ENCODE measurements at regions not wholly inside any gene's neighbourhood (a gene's known extent, or its start where the extent isn't known, plus 50 kb on each side); places are given as distances from the start of the nearest gene placed in this dataset.

GRCh38 chr2:16441431-16441830 is 224.2 kb downstream of the CYRIA start:
- TF ChIP-seq, protein P1, sequence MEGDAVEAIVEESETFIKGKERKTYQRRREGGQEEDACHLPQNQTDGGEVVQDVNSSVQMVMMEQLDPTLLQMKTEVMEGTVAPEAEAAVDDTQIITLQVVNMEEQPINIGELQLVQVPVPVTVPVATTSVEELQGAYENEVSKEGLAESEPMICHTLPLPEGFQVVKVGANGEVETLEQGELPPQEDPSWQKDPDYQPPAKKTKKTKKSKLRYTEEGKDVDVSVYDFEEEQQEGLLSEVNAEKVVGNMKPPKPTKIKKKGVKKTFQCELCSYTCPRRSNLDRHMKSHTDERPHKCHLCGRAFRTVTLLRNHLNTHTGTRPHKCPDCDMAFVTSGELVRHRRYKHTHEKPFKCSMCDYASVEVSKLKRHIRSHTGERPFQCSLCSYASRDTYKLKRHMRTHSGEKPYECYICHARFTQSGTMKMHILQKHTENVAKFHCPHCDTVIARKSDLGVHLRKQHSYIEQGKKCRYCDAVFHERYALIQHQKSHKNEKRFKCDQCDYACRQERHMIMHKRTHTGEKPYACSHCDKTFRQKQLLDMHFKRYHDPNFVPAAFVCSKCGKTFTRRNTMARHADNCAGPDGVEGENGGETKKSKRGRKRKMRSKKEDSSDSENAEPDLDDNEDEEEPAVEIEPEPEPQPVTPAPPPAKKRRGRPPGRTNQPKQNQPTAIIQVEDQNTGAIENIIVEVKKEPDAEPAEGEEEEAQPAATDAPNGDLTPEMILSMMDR (IDR thresholded peaks at IDR 0.05), result no peak
- no peak for TF ChIP-seq EZH2 (IDR thresholded peaks at IDR 0.05; ENCODE audit: borderline replicate concordance, insufficient read depth, low read depth, low read length, poor library complexity, severe bottlenecking)

All from B cell (primary cell).